Stomach smooth muscle (tissue), 2 donors: ENCODE measurements at regions not wholly inside any gene's neighbourhood (a gene's known extent, or its start where the extent isn't known, plus 50 kb on each side); places are given as distances from the start of the nearest gene placed in this dataset.
"Not testable (repeated sequence)": the region's sequence is repeated elsewhere in the genome, so short reads cannot be mapped to it uniquely, and the experiment has no call there.

Experiments
- H3K27ac ChIP-seq: one replicate; pipeline ENCODE4 v1.7.0; 2013; ENCODE audit warnings: mild to moderate bottlenecking, low read length, inconsistent platforms
- H3K27me3 ChIP-seq, 2 donors: one replicate each; pipeline ENCODE4 v1.7.0; 2013; ENCODE audit warnings: low read length in 2 of 2; ENCODE audit not compliant: insufficient read depth in 2 of 2, control insufficient read depth in 1 of 2
- H3K36me3 ChIP-seq, 2 donors: one replicate each; pipeline ENCODE4 v1.7.0; 2013; ENCODE audit warnings: low read length in 2 of 2; ENCODE audit not compliant: control insufficient read depth in 2 of 2, insufficient read depth in 2 of 2
- H3K4me1 ChIP-seq: one replicate; pipeline ENCODE4 v1.7.0; 2013; ENCODE audit warnings: low read length; ENCODE audit not compliant: control insufficient read depth, insufficient read depth
- H3K4me3 ChIP-seq, 2 donors: one replicate each; pipeline ENCODE4 v1.7.0; 2013; ENCODE audit warnings: low read length in 2 of 2
- H3K9ac ChIP-seq, 2 donors: one replicate each; pipeline ENCODE4 v1.7.0; 2013; ENCODE audit warnings: low read length in 2 of 2, mild to moderate bottlenecking in 1 of 2
- H3K9me3 ChIP-seq, 2 donors: one replicate each; pipeline ENCODE4 v1.7.0; 2013; ENCODE audit warnings: low read length in 2 of 2; ENCODE audit not compliant: control insufficient read depth in 2 of 2
- donor health status: healthy.
- donor health status: Pancreatic carcinoma.

DNA sequence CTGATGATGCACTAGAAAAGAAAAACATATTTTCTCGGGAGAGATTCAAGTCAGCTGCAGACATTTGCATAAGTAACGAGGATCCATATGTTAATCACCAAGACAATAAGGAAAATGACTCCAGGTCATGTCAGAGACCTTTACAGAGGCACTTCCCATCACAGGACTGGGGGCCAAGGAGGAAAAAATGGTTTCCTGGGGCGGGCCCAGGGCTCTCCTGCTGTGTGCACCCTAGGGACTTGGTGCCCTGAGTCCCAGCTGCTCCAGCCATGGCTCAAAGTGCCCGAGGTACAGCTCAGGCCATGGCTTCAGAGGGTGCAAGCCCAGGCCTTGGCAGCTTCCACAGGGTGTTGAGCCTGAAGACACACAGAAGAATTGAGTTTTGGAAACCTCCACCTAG, 415.4 kb upstream of the FRG1 start:
- Histone ChIP-seq H3K4me1 (no peaks in the 10 kb centered on the region), H3K36me3 (no peaks in the 10 kb centered on the region), H3K9me3 (peaks cover 4 to 8% of the 10 kb centered on the region in 2 donors), H3K27me3 (no peaks in the 10 kb centered on the region), H3K4me3 (no peak overlapping the region), H3K9ac (no peak overlapping the region), H3K27ac (no peak overlapping the region)

DNA sequence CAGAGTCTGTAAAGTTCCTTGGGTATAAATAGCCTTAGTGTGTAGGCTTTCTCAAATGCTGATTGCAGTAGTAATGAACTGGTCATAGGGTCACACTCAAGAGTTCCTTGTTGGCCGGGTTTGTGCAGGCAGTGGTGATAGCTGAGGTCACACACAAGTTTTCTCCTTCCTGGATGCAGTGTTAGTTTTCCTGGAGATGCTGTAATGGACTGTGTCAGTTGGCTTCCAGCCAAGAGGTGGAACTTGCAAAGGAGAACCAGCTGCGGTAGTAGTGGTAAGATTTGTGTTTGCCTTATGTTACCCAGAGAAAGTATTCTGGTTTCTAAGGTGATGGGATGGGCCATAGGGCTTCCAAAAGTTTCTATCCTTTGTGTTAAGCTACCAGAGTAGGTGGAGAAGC, 409.8 kb upstream of the FRG1 start:
- Histone ChIP-seq H3K27ac (no peak overlapping the region), H3K27me3 (no peaks in the 10 kb centered on the region), H3K9ac (no peak overlapping the region), H3K9me3 (peaks cover 5 to 18% of the 10 kb centered on the region in 2 donors), H3K4me1 (no peaks in the 10 kb centered on the region), H3K36me3 (no peaks in the 10 kb centered on the region), H3K4me3 (no peak overlapping the region)

DNA sequence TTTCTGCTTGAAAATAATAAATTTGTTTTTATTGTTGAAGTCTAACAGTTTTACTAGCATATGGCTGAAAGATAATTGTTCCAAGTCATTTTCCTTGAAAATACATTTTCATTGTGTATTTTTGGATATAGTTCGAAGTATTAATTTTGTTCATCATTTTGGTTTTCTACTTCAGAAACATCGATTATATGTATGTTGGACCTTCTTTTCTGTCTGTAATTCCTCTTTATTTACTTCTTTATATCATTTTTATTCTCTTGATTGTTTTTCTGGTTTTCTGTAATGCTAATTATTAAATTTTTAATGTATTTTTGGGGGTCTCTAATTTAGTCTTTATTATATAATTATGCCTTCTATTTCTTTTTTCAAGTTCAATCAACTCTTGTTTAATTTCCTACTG, 407.1 kb upstream of the FRG1 start:
- H3K9ac ChIP-seq: no peak overlapping the region
- no peaks in the 10 kb centered on the region for H3K27me3 ChIP-seq
- no peaks in the 10 kb centered on the region for H3K36me3 ChIP-seq
- H3K9me3 ChIP-seq: peaks cover 5 to 28% of the 10 kb centered on the region in 2 donors
- H3K4me3 ChIP-seq: no peak overlapping the region
- H3K27ac ChIP-seq: no peak overlapping the region
- no peaks in the 10 kb centered on the region for H3K4me1 ChIP-seq

DNA sequence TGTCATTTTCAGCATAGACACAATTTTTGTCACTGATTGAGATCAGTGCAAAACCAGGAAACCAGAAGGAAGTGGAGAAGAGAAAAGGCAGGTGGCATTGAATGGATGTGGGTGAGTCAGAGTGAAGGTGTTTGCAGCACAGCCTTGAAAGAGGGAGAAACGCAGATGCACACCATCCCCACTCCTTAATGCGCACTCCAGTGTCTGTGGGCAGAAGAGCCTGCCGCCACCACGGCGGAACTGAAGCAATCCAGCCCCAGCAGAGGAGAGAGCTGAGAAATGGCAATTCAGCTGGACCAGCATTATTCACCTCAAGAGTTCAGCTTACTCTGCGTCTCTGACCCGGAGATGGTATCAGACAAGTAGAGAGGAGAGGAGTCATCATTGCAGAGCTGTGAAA, 393.1 kb upstream of the FRG1 start:
- no peaks in the 10 kb centered on the region for H3K9me3 ChIP-seq
- no peak overlapping the region for H3K9ac ChIP-seq
- H3K4me3 ChIP-seq: no peak overlapping the region
- no peak overlapping the region for H3K27ac ChIP-seq
- no peaks in the 10 kb centered on the region for H3K36me3 ChIP-seq
- no peaks in the 10 kb centered on the region for H3K27me3 ChIP-seq
- H3K4me1 ChIP-seq: no peaks in the 10 kb centered on the region

DNA sequence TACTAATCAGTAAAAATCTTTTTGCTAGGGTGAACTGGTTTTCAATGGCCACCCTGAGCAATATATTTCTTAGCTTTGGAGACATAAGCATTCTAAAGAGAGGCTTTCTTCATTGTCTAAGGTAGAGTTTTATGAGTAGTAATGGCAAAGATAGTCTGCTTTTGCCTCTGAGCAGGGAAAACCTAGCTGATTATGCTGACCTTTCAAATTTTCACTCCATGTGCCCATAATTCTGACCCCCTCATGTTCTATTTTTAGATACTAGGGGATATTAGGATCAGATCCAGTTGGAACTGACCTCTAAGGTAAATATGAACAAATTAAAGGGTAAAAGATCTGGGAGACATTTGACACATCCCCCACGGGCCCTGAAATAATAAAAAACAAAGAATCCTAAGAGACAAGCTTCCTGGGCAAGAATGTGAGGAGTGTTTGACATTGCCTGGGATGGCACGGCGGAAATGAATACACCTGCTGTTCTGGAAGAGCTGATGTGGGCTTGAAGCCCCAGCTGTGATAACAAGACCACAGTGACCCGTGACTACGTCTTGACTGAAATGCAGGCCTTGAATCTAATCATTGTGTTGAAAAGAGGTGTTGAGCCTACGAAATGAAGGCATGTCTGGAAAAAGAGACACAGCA, 392.1 kb upstream of the FRG1 start:
- Histone ChIP-seq H3K36me3 (no peaks in the 10 kb centered on the region), H3K27me3 (no peaks in the 10 kb centered on the region), H3K4me1 (no peaks in the 10 kb centered on the region), H3K4me3 (no peak overlapping the region), H3K9ac (no peak overlapping the region), H3K9me3 (no peaks in the 10 kb centered on the region), H3K27ac (no peak overlapping the region)

DNA sequence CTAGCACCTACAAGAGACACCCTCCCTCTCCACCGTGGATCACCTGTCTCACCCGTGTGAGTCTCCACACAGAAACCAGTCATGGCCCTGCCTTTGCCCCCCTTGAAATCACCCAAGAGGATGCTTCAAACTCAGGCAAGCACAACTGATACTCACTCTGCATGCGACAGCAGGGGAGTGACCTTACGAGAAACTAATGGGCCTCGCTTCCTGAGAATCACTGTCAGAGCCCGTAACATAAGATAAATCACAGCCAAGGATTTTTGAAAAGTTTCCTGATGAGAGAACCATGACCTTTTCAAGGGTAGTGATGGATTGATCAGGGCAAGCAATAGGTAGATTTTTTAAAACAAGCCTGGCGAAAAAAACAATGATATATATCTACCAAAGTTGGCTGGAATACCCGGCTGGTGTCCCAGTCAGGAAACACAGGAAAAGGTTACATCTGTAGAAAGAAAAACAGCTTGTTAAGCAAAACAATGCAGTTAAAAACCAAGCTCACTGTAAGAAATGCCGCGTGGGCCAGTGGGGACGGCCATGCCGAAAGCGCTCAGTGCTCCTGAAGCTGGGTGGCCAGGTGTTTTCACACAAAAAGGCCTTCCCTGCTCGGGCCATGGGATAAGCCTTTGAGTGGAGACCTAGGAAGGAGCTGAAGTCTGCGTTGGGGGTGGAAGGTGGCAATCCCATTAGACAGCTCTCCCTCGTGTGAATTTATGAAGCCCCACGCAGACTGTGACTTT, 388.6 kb upstream of the FRG1 start:
- not testable (repeated sequence) for H3K27ac ChIP-seq, H3K4me1 ChIP-seq, H3K36me3 ChIP-seq, H3K9ac ChIP-seq, H3K4me3 ChIP-seq, H3K9me3 ChIP-seq, H3K27me3 ChIP-seq

DNA sequence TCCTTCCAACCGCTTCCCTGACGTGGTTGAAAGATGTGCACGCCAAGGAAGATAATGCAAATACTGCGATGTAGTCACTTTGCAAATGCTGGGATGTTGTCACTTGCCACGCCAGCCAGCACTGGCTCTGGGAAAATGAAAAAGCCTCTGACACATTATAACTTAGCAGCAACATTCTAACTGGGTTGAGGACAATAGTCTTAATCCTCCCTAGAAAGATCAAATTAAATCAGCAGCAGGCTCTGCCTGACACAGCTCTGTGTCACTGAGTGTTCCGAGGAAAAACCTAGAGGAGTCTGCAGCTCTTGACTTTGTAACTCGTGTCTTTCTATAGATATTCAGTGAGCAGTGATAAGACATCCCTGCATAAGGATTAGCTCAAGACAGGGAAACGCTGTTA, 380.1 kb upstream of the FRG1 start:
- not testable (repeated sequence) for H3K27ac ChIP-seq, H3K27me3 ChIP-seq, H3K4me3 ChIP-seq, H3K4me1 ChIP-seq, H3K9ac ChIP-seq, H3K36me3 ChIP-seq, H3K9me3 ChIP-seq

DNA sequence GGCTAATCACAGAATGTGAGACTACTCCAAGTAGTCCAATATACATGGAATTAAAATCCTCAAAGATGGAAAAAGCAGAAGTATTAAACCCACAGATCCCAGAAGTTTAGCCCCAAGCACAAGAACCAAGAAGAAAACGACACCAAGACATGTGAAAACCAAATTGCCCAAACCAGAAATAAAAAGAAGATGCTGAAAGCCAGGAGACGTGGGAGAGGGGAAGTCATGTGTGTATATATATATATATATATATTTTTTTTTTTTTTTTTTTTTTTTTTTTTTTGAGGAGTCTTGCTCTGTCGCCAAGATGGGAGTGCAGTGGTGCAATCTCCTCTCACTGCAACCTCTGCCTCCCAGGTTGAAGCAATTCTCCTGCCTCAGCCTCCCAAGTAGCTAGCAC, 376.9 kb upstream of the FRG1 start:
- not testable (repeated sequence) for H3K4me1 ChIP-seq, H3K9me3 ChIP-seq, H3K27ac ChIP-seq, H3K4me3 ChIP-seq, H3K36me3 ChIP-seq, H3K9ac ChIP-seq, H3K27me3 ChIP-seq

DNA sequence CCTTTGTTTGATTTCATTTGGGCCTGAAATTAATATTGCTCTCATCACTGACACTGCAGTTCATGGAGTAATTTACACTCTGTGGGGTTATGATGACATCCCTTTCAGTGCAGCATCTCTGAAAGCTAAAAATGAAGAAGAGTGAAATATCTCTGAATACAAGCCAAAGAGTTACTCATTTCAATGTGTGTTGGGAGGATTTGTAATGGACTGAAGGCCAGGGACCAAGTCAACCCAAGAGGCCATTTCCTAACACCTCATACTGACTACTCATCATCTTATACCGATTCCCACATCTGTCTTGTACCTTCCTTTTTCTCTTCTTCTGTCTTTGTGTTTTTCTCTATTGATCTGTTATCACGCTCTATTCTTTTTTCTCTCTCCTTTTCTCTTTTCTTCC, 374.4 kb upstream of the FRG1 start:
- H3K9ac ChIP-seq, H3K36me3 ChIP-seq, H3K4me3 ChIP-seq, H3K27me3 ChIP-seq, H3K4me1 ChIP-seq, H3K27ac ChIP-seq, H3K9me3 ChIP-seq: not testable (repeated sequence)

DNA sequence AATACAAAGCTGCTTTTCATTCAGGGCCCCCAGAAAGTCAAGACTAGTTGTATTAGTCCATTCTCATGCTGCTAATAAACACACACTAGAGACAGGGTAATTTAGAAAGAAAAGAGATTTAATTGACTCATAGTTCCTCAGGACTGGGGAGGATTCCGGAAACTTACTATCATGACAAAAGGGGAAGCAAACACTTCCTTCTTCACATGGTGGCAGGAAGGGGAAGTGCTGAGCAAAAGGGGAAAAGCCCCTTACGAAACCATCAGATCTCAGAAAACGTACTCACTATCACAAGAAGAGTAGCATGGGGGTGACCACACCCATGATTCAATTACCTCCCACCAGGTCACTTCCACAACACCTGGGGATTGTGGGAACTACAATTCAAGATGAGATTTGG, 373.8 kb upstream of the FRG1 start:
- H3K4me3 ChIP-seq, H3K27me3 ChIP-seq, H3K4me1 ChIP-seq, H3K9me3 ChIP-seq, H3K9ac ChIP-seq, H3K27ac ChIP-seq, H3K36me3 ChIP-seq: not testable (repeated sequence)

DNA sequence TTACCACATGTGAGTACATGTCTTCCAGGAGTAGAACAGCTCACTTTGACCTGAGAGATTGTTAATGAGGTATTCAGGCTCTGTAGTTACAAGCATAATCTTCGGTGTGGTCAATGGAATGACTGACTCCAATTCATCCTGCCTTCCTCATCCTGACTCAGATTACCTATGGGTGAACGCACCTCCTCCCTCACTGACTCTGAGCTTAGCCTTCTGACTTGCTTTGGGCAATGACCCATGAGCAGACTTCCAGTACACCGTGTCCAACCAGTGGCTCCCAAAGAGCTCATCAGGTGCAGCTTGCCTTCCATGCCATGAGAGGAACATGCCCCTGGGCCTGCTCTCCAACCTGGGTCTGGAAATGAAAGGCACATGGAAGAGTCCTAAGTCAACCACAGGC, 361.0 kb upstream of the FRG1 start:
- H3K4me3 ChIP-seq, H3K9ac ChIP-seq, H3K4me1 ChIP-seq, H3K9me3 ChIP-seq, H3K36me3 ChIP-seq, H3K27ac ChIP-seq, H3K27me3 ChIP-seq: not testable (repeated sequence)
